Muscle layer of duodenum (tissue), 2 donors: ENCODE measurements at regions not wholly inside any gene's neighbourhood (a gene's known extent, or its start where the extent isn't known, plus 50 kb on each side); places are given as distances from the start of the nearest gene placed in this dataset.

Experiments
- H3K27ac ChIP-seq: one replicate; pipeline ENCODE4 v1.7.0; 2013; ENCODE audit warnings: mild to moderate bottlenecking, low read length
- H3K27me3 ChIP-seq: one replicate; pipeline ENCODE4 v1.7.0; 2013; ENCODE audit warnings: low read depth, mild to moderate bottlenecking, control low read depth, low read length
- H3K36me3 ChIP-seq, 2 donors: one replicate each; pipeline ENCODE4 v1.7.0; 2013; ENCODE audit warnings: low read length in 2 of 2, control low read depth in 1 of 2, mild to moderate bottlenecking in 1 of 2; ENCODE audit not compliant: insufficient read depth in 2 of 2, control insufficient read depth in 1 of 2
- H3K4me1 ChIP-seq, 2 donors: one replicate each; pipeline ENCODE4 v1.7.0; 2013; ENCODE audit warnings: low read length in 2 of 2, mild to moderate bottlenecking in 2 of 2, control low read depth in 1 of 2, moderate library complexity in 1 of 2; ENCODE audit not compliant: insufficient read depth in 2 of 2, control insufficient read depth in 1 of 2
- H3K4me3 ChIP-seq, 2 donors: one replicate each; pipeline ENCODE4 v1.7.0; 2013; ENCODE audit warnings: low read length in 2 of 2, low read depth in 1 of 2, mild to moderate bottlenecking in 1 of 2
- H3K9me3 ChIP-seq, 2 donors: one replicate each; pipeline ENCODE4 v1.7.0; 2013; ENCODE audit warnings: low read length in 2 of 2, control low read depth in 1 of 2, mild to moderate bottlenecking in 1 of 2; ENCODE audit not compliant: control insufficient read depth in 1 of 2
- donor health status: healthy.

GRCh38 chr20:57910716-57911115, 200.9 kb upstream of the PMEPA1 start:
- no peaks in the 10 kb centered on the region for H3K9me3 ChIP-seq
- no peaks in the 10 kb centered on the region for H3K36me3 ChIP-seq
- no peak overlapping the region for H3K4me3 ChIP-seq
- no peak overlapping the region for H3K27ac ChIP-seq
- H3K4me1 ChIP-seq = no peaks in the 10 kb centered on the region
- H3K27me3 ChIP-seq = no peaks in the 10 kb centered on the region

DNA sequence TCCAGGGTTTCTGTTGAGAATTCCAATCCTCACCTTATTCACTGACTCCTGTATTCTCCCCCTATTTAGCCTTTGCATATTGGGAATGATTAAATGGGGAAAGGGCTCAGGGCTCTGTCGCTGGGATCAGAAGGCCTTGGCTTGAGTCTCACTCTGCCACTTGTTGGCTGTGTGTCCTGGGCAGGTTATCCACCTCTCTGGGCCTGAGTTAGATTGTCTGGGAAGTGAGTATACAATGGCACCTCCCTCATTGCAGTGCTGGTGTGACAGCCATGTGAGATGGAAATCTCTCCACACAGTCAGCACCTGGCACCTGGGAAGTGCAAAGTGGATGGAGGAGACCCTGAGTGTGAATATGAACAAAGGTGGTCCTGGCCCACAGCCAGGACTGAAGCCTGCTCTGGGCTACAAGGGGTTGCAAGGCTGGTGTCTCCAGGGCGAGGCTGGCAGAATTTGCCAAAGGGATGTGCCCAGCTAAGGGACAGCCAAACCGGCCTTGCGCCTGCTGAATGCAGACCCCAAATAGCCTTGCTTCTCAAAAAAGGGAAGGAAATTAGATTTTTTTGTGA, 200.0 kb upstream of the PMEPA1 start:
- Histone ChIP-seq H3K27ac (no peak overlapping the region), H3K4me3 (no peak overlapping the region), H3K36me3 (no peaks in the 10 kb centered on the region), H3K27me3 (no peaks in the 10 kb centered on the region), H3K4me1 (no peaks in the 10 kb centered on the region), H3K9me3 (no peaks in the 10 kb centered on the region)

DNA sequence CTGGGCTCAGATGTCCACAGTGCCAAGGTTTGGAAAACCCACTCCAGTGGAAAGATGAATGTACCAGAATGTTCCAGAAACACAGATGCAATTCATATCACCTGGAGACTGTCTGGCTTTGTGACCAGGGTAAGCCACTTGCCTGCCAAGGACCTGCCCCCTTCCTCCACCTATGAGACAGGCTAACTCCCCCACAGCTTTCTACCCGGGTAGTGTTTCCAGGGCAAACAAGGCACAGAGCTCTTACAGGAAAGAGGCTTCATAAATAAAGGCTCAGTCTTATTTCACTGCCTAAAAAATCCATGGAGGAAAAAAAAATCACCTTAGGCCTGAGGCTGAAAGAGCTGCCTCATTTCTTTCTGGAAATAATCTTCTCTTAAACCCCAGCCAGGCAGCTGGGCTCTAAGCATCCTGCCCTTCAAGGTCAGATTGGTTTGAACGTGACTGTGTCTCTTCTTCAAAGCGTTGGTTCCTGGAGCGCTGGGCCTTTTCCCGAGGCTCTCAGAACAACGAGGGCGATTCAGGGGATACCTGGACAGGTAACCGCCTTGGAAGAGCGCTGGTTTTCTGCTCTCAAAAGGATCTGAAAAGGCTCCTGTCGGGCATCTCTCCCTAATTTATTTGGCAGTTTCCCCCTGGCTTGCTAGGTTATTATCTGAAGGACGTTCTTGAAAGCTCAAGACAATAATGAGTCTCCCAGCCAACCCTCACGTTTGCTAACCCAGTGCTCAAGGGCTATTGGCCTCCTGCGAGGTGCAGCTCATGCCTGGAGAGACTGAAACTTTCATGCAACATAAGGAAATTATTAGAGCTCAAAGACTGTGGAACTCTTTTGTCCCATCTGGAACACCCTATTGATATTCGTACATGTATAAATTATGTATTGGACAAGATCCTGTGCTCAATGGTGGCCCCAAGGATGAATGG, 199.2 kb upstream of the PMEPA1 start:
- no peak overlapping the region for H3K4me3 ChIP-seq
- no peaks in the 10 kb centered on the region for H3K27me3 ChIP-seq
- no peaks in the 10 kb centered on the region for H3K9me3 ChIP-seq
- H3K36me3 ChIP-seq = no peaks in the 10 kb centered on the region
- H3K4me1 ChIP-seq = no peaks in the 10 kb centered on the region
- H3K27ac ChIP-seq = no peak overlapping the region

- no peaks in the 10 kb centered on the region for H3K36me3 ChIP-seq
- no peaks in the 10 kb centered on the region for H3K9me3 ChIP-seq
- no peak overlapping the region for H3K4me3 ChIP-seq
- no peaks in the 10 kb centered on the region for H3K4me1 ChIP-seq
- H3K27me3 ChIP-seq = no peaks in the 10 kb centered on the region
- H3K27ac ChIP-seq = no peak overlapping the region
Observed at GRCh38 chr20:57908226-57908625, 198.4 kb upstream of the PMEPA1 start.

DNA sequence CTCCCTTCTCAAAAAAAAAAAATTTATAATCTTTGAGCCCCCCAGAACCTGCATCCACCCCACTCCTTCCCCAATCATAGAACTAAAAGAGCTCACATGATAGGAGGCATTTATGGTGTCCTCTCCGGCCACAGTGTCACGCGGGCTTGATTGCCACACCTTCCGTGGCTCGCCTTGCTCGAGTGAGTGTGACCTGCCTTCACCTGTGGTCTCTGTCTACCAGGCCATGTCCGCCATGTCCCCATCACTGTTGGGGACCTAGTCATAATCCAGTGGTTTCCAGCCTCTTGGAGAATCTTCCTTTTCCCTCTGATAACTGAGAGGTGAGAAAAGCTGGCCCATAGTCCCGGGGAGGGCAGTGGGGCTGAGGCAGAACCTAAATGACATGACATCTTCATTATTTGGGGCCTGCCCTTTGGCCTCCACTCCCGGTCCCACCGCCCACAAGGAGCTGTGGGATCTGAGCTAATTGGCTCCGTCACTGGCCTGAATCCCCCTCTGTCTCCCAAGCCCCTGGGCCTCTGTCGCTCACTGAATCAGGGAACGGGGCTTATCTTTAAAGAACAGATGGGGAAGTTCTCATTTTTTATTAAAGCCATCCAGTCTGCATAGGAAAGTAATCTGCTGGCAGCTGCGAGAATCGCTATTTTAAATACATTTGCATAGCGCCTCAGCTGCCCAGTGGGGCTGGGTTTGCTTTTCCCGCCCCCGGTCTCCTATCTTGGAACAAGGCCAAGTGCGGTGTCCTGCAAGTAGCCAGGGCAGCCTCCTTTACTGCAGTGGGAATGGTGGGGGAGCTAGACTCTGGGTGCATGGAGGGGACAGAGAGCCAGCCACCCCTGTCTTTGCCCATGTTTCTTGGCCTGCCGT, 197.6 kb upstream of the PMEPA1 start:
- H3K27me3 ChIP-seq = no peaks in the 10 kb centered on the region
- no peaks in the 10 kb centered on the region for H3K4me1 ChIP-seq
- no peaks in the 10 kb centered on the region for H3K36me3 ChIP-seq
- no peaks in the 10 kb centered on the region for H3K9me3 ChIP-seq
- no peak overlapping the region for H3K4me3 ChIP-seq
- H3K27ac ChIP-seq = no peak overlapping the region

DNA sequence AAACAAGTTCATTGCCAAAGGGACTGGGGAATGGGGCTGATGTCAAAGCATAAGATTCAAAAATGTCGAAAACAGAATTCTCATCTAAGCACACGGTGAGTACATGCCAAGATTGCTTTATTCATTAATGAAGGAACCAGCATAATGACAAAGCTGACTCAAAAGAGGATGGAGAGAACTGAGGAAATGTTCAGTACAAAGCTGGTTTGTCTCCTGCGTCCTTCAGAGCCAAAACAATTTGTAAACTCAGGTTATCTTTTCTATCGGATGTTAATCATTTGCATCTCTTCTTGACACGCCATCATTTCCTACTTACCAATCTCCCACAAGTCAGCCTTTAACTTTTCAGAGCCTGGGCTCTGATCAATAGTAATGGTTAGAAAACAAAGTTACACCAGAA, 195.6 kb upstream of the PMEPA1 start:
- Histone ChIP-seq H3K27me3 (no peaks in the 10 kb centered on the region), H3K4me3 (no peak overlapping the region), H3K27ac (no peak overlapping the region), H3K4me1 (no peaks in the 10 kb centered on the region), H3K9me3 (no peaks in the 10 kb centered on the region), H3K36me3 (no peaks in the 10 kb centered on the region)

DNA sequence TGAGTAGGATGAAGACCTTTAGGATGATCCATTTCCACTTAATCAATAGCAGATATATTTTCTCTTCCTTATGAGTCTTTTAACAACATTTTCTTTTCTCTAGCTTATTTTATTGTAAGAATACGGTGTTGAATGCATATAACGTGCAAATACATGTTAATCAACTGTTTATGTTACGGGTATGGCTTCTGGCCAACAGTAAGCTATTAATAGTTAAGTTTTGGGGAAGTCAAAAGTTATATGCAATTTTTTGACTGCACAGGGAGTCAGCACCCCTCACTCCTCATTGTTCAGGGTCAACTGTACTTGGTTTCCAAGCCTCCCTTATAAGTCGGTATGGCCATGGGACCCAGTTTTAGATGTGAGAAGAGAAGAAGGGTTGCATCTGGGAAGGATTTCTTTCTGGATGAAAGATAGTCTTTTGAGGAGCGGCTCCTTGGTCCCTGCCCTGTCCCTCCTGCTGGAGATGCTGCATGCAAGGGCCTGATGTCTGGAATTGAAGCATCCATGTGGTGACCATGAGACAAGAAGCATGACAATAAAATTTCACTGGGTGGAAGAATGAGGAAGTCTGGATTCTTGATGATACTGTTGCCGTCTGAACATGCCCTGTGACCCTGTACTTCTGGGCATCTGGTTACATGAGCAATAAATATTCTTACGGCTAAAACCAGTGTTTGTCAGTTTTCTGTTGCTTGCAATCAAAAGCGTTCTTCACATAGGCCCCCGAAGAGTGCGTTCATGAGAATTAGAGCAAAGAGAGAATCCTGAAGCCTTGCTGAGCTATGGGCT, 194.7 kb upstream of the PMEPA1 start:
- Histone ChIP-seq H3K9me3 (no peaks in the 10 kb centered on the region), H3K27ac (no peak overlapping the region), H3K27me3 (no peaks in the 10 kb centered on the region), H3K4me3 (no peak overlapping the region), H3K36me3 (no peaks in the 10 kb centered on the region), H3K4me1 (no peaks in the 10 kb centered on the region)

DNA sequence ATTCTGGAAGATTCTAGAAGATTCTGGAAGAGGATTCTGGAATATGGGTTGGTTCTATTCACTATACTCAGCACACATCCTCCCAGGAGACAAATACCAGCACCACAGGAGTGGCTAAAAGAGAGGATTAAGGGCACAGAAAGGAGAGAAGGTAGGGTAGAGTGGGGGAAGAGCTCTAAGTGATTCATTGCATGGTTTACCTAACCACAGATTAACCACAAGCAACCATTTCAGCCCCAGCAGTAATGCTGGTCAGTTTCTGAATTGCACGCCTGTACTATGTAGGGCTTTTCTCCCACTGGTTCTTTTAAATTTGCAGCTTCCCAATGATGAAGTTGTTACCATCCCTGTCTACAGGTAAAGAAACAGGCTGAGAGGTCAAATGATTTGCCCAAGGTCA, 192.7 kb upstream of the PMEPA1 start:
- Histone ChIP-seq H3K4me1 (no peaks in the 10 kb centered on the region), H3K4me3 (no peak overlapping the region), H3K9me3 (no peaks in the 10 kb centered on the region), H3K27me3 (no peaks in the 10 kb centered on the region), H3K36me3 (no peaks in the 10 kb centered on the region), H3K27ac (no peak overlapping the region)

DNA sequence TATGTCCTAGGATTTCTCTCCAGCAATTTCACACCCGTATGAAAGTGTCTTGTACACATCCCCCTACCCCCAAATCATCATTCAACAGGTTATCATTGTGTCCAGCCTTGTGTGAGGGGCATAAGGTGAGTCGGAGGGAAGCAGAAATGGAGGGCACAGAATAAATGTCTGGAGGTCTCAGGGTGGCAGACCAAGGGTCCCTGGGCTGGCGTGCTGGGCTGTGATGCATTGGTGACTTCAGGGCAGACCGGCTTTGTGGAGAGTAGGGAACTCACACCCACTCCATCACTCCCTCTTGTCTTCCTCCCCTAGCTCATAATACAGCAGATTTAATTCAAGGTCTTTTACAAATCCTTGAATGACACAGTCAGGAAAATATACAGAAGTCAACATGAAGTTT, 191.7 kb upstream of the PMEPA1 start:
- H3K27ac ChIP-seq = no peak overlapping the region
- H3K4me1 ChIP-seq = no peaks in the 10 kb centered on the region
- H3K36me3 ChIP-seq = no peaks in the 10 kb centered on the region
- H3K9me3 ChIP-seq = no peaks in the 10 kb centered on the region
- H3K27me3 ChIP-seq = no peaks in the 10 kb centered on the region
- H3K4me3 ChIP-seq = no peak overlapping the region

- Histone ChIP-seq H3K36me3 (no peaks in the 10 kb centered on the region), H3K9me3 (no peaks in the 10 kb centered on the region), H3K4me3 (no peak overlapping the region)
Observed at GRCh38 chr20:57900226-57900905, 190.6 kb upstream of the PMEPA1 start.

More at GRCh38 chr20:57900226-57900905, 190.6 kb upstream of the PMEPA1 start:
- Histone ChIP-seq H3K27me3 (no peaks in the 10 kb centered on the region), H3K27ac (no peak overlapping the region), H3K4me1 (no peaks in the 10 kb centered on the region)
